Body of pancreas (tissue), 4 donors: ENCODE measurements at regions not wholly inside any gene's neighbourhood (a gene's known extent, or its start where the extent isn't known, plus 50 kb on each side); places are given as distances from the start of the nearest gene placed in this dataset.

Experiments used
- POLR2A ChIP-seq, 3 donors: fragments of 450-650 bp; IDR thresholded peaks; one replicate each; pipeline ENCODE4 v1.6.1; 2016; ENCODE audit warnings: antibody characterized with exemption in 3 of 3, mild to moderate bottlenecking in 2 of 3
- TF ChIP-seq, protein P1 (sequence below), 7 experiments: fragments of 450-650 bp in 4 of 7; fragments of 200-600 bp in 3 of 7; sonication (generic) in 3 of 7; IDR thresholded peaks; one replicate each; pipeline ENCODE4 v1.5.1; 2016 to 2019; ENCODE audit warnings: antibody characterized with exemption in 7 of 7

- TF ChIP-seq POLR2A (IDR thresholded peaks at IDR 0.05), result no peak
- TF ChIP-seq, protein P1, sequence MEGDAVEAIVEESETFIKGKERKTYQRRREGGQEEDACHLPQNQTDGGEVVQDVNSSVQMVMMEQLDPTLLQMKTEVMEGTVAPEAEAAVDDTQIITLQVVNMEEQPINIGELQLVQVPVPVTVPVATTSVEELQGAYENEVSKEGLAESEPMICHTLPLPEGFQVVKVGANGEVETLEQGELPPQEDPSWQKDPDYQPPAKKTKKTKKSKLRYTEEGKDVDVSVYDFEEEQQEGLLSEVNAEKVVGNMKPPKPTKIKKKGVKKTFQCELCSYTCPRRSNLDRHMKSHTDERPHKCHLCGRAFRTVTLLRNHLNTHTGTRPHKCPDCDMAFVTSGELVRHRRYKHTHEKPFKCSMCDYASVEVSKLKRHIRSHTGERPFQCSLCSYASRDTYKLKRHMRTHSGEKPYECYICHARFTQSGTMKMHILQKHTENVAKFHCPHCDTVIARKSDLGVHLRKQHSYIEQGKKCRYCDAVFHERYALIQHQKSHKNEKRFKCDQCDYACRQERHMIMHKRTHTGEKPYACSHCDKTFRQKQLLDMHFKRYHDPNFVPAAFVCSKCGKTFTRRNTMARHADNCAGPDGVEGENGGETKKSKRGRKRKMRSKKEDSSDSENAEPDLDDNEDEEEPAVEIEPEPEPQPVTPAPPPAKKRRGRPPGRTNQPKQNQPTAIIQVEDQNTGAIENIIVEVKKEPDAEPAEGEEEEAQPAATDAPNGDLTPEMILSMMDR (IDR thresholded peaks at IDR 0.05), result no peak
Measured at GRCh38 chr1:101356013-101356412, 119.2 kb downstream of the S1PR1 start.
